ENCODE measurements at regions not wholly inside any gene's neighbourhood (a gene's known extent, or its start where the extent isn't known, plus 50 kb on each side); places are given as distances from the start of the nearest gene placed in this dataset.
"Not testable (repeated sequence)": the region's sequence is repeated elsewhere in the genome, so short reads cannot be mapped to it uniquely, and the experiment has no call there.

DNA sequence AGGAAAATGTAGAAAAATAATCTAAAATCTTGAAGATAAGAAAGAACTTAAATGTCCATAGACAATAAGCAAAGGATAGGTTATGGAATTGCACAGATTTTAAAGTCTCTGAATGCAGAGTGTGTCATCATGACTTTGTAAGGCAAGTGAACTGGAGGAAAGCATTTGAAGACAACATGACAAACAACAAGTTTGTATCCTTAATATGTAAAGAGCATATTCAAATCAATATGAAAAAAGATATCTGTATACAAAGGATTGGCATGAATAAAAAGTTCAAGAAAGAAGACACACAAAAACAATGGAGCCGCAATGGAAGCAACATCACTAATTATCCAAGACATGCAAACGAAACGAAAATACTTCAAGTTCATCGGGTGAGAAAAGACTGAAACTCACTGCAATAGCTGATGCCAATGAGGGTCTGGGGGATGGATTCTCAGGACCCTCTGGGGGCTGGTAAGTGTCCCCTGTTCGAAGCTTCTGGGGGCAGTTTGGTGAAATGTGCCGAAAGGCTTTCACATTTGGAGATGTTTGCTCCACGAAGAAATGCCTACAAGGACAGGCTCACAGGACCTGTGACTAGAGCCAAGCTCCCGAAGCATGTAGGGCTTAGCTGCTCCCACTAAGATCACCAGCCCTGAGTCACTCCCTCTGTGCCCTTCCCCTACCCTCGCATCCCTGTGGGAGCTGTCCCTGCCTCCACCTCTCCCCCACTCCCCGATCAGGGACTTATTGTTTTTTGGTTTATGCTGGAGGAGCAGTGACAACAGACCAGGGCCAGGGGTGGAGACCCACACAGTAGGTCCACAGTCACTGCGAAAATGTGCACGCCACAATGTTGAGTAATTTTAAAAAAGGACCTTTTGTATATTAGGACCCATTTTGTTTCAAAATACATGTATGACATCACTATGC, 345.7 kb upstream of the SFSWAP start:
- no peak for DNase-seq

DNA sequence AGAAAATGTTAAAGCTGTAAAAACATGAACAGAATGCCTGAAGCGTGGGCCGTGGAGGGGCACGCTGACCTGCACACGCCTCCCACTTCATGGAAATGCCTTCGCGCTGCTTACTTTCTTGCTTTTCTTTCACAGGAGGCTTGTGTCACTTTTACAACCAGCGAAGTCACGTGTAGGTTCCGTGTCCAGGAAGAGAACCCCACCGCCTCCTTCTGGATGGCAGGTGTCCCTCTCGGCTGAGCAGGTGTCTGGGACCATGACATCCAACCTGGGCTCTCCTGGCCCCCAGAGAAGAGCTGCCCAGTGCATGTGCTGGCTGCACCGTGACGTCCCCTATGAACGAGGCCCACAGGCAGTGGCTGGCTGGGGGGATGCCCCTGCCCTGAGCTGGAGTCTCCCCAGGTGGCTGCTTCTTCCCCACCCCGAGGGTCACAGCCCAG, 345.0 kb upstream of the SFSWAP start:
- DNase-seq = no peak

DNA sequence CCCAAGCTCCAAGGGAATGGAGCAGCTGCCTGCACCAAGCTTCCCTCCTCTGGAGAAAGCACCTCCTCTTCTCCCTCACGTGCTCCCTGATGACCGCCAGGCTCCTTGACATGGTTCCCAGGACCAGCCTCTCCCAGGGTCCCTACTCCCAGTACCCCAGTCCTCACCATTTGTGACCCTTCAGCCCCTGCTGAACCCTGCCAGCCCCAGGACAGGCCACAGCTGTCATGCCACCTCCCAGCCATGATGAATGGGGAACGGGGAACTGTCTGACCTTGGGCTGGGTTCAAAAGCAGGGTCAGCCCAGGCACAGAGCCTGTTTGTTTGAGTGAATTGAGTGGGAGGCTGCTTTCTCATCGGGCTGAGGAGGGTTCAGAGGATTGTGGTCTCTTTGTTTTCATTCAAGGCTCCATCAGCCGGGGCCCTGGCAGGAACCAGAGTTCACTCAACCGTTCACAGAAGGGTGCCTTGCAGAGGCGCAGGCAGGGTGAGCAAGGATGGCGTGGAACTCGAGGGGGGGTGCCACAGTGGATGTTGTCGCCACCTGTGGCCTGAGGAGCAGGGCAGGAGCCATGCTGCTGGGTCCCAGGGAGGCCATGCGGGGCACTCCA, 344.5 kb upstream of the SFSWAP start:
- DNase-seq = no peak

DNA sequence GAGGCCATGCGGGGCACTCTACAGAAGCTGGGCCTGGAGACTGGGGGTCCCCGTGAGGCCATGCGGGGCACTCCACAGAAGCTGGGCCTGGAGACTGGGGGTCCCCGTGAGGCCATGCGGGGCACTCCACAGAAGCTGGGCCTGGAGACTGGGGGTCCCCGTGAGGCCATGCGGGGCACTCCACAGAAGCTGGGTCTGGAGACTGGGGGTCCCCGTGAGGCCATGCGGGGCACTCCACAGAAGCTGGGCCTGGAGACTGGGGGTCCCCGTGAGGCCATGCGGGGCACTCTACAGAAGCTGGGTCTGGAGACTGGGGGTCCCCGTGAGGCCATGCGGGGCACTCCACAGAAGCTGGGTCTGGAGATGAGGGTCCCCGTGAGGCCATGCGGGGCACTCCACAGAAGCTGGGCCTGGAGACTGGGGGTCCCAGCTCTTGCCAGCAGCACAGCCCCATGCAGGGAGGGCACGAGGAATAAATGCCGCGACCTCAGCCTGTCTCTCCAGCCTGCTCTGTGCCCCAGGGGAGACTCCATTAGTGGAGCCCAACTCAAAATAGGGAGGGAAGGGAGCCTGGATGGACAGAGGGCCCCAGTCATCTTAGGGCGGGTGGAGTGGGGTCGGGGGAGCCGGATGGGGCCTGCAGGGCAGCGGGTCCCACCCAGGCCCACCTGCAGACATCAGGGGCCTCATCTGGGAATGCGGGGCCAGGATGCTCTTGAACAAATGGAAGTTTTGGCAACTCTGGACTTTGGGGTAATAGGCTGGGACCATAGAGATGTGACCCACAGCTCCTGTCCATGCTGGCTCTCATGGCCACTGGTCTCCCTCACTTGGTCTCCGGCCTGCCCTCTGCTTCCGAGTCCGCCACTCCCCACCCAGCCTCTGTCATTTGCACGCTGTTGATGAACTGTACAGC, 343.6 kb upstream of the SFSWAP start:
- not testable (repeated sequence) for DNase-seq

DNA sequence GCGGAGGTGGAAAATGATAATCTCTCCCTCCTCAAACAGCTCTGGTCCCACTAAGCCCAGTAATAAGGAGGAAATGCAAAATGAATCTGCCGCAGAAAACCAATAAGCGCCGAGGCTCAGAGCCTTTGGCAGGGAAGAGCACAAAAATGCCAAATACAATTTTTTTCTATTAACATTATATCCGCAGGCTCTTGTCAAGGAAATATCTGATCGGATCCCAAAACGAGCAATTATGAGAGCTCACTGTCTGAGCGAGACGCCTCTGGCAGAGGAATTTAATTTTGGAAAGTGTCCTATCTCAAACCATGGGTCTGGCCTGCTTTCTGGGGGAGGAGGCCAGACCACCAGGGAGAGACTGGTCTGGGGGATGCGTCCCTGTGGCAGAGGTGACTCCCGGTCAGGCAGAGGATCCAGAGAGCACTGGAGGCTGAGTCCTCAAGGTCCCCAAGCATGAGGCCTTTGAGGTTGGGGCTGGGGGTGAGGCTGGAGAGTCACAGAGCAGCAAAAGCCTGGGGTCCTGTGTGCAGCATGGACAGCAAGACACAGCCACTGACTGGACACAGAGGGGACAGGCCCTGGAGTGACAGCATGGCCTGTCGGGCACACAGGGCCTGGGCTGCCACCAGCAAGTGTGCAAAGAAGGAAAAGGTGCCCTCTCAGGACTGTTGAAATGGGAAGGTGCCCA, 342.8 kb upstream of the SFSWAP start:
- no peak for DNase-seq

DNA sequence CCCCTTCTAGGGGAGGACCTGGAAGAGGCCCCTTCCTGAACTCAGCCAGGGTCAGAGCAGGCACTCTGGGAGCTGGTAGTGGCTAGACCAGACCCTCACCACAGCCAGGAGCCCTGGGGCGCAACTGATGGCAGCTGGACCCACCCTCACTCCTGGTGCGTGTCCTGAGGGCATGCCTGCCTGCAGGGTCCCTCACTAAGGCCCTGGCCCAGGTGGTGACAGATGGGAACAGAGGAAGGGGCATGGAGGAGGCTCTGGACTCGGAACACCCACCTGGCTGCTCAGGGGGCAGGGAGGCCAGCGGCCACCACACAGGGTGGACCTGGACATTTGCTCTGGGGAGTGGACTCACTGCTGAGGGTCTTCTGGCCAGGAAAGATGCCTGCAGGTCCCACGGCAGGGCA, 342.2 kb upstream of the SFSWAP start:
- no peak for DNase-seq

DNA sequence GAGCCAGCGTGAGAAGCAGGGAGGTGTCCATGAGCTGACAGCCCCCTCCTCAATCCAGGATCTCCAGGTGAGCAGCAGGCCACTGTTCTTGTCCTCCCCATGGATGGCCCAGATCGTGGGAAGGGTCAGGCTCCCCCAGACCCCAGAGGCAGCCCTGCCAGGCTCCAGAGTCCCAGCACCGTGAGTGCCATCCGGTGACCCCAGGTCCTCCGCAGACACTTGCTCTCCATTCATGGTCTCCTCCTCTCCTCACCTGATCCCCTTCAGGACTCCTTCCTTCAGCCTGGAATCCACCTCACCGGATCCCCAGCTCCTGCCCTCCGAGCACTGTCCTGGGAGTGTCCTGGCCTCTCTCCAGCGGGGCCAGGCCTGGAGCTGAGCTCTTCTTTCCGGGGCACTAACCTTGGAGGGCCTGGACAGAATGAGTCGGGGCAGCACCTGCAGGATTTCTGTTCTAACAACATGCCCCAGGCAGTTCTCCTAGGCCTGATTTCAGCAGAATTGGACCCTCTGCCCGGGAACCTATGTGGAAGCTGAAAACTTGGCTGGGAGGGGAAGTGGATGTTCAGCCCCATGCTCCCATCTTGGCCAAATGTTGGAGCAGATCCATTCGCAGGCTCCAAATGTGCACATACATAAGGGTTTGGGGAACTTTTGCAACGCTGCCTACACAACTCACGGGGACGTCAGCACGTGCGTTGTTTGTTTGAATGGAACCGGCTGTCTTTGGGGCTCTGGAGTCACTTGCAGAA, 341.6 kb upstream of the SFSWAP start:
- no peak for DNase-seq

DNA sequence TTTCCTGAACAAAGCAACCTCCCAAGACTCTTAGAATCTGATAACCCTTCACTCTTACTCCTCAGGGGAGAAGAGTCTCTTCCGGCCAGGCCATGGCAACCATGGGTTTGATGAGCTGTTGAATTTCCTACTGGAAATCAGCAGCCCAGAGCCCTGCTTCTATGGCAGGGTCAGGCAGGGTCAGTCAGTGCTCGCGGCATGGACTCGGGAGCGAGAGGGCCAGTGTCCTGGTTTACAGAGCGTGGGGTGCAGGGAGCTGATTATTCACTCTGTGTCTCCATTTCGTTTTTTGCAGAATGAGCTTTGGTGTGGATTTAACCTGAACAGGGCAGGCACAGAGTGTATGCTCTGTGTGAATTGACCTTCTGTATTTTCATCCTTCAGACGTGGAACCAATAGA, 340.6 kb upstream of the SFSWAP start:
- DNase-seq = no peak

DNA sequence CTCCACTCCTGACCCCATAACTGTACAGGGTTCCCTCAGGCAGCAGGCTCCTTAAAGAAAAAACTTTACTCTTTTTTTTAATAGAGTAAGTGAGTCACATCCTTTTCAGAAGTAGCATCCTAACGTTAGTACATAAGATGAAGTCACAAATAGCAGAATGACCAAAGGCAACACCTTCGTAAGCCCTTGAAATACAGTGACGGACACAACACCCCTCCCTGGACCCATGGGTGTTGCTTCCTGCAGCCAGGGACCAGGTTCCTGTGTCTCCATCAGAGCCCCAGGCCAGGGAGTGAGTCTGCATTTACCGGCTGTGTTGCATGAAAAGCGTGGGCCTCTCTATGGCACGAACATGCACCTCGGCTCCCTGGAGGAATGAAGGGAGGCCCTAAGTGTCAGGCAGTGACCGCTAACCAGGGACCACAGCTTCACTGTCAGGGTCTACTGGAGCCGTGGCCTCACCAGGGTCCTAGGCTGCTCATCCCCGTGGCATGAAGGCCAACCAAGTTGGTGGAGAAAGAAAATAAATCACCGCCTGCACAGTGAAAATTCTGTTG, 340.0 kb upstream of the SFSWAP start:
- DNase-seq = no peak

DNA sequence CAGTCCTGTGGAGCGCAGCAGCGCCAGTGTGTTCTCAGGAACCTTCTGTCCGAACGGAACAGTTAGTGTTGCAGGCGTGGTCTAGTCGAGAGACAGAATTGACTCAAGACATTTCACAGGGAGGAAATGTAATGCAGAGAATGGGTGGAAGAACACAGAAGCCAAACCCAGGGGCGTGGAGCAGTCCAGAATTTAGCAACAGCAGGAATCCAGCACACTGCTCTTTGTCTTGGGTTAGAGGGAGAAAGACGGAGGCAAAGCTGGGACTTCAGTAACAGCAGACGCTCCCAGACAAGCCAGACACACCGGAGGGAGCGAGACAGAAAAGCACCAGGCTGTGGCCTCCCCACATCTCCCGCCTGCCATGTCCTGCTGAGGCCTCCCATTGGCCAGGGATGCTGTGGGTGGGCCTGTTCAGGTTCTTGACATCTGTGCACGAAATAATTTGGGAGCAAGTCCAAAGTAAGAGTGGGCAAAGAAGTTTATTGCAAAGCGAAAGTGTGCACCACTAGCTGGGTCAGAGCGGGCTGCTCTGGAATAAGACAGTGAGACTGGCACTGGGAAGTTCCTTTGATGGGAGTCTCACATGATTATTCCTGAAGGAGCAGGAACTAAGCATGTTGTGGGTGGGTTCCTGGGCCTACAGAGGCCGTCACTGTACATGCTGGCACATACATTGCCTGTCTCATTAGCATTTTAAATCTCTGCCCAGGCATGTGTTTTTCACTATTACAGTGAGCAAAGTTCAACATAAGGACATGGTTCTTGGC, 339.3 kb upstream of the SFSWAP start:
- no peak for DNase-seq

DNA sequence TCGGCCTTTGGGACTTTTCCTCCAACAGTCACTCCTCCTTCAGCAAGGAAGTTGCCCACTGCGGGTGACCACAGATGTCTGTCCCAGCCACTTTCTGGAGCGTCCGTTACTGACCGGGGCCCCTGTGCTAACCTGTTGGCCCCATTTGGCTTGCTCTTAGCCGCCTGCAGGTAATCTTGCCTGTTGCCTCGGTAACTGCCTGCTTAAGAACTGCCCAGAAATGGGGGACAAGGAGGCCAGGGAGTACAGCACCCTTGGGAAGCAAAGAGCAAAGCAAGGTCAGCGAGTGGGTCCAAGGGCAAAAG, 338.8 kb upstream of the SFSWAP start:
- no peak for DNase-seq

DNA sequence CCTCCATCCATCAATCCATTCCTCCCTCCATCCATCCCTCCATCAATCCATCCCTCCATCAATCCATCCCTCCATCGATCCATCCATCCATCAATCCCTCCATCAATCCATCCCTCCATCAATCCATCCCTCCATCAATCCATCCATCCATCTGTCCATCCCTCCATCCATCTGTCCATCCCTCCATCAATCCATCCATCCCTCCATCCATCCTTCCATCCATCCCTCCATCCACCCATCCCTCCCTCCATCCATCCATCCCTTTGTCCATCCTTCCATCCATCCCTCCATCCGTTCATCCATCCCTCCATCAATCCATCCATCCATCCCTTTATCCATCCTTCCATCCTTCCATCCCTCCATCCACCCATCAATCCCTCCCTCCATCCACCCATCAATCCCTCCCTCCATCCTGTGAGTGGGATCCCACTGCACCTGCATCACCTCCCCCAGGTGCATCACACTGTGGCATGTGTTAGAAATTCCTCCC, 338.1 kb upstream of the SFSWAP start:
- no peak for DNase-seq

DNA sequence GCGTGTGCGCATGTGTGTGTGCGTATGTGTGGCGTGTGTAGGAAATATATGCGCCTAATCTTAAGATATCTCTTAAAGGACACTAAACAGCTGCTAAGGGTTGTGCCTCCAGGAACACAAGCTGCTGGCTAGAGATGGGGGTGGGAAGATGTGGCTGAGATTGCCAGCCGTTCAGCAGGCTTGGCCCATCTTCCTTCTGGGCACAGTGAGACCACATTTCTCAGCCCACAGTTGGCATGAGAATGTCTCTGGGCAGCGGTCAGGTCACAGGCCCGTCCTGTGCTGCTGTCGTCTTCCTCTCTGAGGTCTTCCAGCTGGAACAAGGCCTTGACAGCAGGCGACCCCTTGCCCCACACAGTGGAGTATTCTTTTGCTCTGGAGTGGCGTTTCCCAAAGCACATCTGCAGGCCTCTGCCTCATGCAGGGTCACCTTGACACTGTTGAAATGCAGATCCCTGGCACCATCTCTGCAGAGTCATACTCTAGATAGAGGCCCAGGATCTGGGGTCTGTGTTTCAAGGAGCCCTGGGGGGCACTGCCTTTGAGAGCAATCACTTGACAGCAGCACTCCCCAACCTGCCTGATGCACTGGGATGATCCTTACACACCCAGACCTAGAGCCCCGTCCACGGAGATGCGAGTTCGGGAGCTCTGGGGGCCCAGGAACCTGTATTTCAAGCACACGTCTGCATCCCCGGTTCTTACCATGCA, 335.5 kb upstream of the SFSWAP start:
- DNase-seq = no peak

DNA sequence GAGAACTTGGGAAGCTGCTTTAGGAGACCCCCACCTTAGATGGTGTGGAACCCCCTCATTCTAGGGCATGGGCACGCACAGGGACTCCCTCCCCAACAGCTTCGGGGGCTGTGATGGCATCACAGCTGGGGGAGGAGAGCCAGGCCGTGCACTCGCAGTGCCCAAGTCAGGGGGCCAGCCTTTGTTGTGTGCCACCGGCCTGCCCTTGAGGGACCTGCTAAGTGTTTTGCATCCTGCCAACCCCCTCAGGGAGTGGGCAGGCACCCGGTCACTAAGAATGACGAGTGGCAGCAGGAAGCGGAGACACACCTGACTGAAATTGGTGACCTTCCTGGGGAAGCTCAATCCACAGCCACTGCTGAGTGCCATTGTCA, 334.9 kb upstream of the SFSWAP start:
- DNase-seq = no peak

DNA sequence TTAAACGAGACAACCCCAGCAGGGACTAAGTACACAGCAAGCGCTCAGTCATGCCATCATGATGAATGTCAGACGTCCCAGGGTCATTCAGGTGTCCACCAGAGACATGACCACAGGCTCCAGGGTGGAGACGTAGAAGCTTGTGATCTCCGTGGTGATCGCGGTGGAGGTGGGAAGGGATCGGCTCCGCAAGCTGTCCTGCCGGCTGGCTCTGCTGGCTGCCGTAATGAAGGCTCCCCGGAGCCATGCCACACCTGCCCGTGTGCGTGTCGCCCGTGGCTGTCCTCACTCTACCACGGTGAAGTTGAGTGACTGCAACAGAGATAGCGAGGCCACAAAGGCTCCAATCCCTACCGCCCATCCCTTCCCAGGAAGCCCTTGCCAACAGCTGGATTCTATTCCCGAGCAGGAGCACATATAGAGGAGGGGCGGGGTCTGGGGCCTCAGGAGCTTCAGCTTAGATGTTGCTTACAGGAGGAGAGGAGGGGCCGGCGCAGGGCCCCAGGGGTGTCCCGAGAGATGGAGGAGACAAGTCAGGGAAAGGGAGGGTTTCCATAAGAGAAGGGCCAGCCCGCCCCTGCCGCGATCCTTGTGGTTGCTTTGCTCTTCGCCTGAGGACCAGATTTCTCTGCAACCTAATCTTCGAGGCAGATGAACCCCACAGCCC, 332.6 kb upstream of the SFSWAP start:
- DNase-seq = no peak

DNA sequence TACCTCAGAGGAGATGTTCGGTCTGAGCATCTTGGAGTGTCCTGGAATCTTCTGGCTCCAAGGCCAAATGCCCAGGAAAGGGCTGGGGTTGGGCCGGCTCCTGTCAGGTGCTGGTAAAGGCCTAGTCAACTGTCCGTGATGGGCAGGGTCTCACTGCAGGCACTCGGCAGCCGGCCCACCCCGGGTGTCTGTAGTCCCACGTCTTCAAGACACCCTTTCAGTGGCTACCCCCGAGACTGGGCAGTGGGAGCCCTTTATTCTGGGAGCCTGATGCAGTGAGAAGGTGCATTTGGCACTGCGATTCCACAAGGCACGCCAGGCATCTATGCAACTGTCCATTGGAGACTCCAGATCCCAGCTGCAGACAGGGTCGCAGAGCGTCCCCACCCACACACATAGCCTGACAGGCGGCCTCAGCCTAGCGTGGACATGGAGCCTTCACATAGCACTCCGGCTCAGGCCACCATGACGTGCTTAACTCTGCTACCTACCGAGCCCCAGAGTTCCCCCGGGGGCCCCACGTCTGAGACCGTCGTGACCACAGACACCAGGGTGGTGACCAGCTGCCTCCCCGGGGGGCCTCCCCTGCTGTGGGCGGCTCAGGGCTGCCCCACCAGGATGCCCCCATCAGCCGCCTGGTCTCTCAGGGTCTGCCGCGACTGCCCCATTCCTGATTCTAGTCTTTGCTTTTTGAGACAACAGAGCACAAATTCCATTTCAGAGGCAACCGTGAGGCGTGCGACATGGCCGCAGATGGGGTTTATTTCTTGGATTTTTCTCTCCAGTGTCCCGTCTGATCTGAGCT, 331.8 kb upstream of the SFSWAP start:
- no peak for DNase-seq

DNA sequence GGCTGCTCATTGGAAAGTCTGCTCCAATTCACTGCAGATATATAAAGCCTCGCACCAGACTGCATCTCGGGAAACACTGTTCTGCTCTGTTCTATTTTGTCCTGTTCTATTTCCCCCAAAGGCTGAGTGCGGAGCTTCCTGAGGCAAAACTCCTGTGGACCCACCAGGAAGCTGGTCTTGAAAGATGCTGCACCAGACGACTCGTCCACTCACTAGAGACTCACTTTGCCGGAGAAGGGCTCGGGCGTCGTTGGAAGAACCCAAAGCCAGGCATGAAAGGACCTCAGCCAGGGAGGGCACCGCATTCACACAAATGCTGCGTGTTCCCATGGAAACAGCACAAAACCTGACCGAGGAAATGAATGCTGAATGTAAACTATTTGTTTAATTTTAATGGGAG, 331.2 kb upstream of the SFSWAP start:
- DNase-seq = no peak

DNA sequence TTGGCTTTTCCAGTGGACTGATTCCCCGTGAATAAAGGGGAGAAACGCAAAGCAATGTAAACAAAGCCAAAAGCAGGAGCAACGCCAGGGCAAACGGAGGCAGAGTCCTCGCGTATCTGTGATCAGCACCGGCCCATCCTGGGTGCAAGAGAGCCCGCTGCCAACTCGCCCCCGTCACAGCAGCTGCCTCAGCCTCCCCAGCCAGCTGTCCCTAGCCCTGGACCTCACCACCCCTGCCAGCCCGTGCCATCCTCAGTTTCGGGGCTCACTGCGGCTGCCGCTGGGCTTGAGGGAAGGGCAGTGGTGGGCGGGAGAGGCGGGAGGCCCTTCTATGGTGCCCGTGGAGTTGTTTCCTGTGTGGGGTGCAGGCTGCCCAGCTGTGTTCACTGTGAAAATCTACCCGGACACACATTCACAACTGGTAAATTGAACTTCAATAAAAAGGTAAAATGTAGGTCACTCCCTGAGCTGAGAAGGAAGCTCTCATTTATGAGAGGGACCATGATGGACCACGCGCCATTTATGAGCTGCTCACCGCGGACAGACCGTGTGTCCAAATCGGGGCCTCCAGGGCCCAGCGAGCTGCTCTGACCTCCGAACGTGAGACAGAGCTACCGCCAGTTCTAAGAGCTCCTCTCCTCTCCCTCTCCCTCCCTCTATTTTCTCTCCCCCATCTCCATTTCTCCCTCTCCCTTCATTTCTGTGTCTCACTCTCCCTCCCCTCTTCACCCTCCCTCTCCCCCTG, 330.5 kb upstream of the SFSWAP start:
- DNase-seq = no peak
